Endothelial cell of umbilical vein (primary cell): ENCODE measurements at regions not wholly inside any gene's neighbourhood (a gene's known extent, or its start where the extent isn't known, plus 50 kb on each side); places are given as distances from the start of the nearest gene placed in this dataset.

Experiments
- CTCF ChIP-seq, 2 donors: IDR thresholded peaks; 1 replicate in 1 of 2; 2 replicates in 1 of 2; pipeline ENCODE4 v1.5.1; 2011; ENCODE audit warnings: low read length in 2 of 2, mild to moderate bottlenecking in 2 of 2, moderate library complexity in 2 of 2, control low read depth in 1 of 2, inconsistent platforms in 1 of 2, low read depth in 1 of 2; ENCODE audit not compliant: insufficient read depth in 1 of 2; ENCODE audit errors: extremely low read depth in 1 of 2
- EZH2 ChIP-seq: IDR thresholded peaks from 2 replicates; pipeline ENCODE4 v1.6.1; 2012; ENCODE audit warnings: borderline replicate concordance, low read depth, mild to moderate bottlenecking, moderate library complexity, low read length, inconsistent platforms; ENCODE audit not compliant: severe bottlenecking

DNA sequence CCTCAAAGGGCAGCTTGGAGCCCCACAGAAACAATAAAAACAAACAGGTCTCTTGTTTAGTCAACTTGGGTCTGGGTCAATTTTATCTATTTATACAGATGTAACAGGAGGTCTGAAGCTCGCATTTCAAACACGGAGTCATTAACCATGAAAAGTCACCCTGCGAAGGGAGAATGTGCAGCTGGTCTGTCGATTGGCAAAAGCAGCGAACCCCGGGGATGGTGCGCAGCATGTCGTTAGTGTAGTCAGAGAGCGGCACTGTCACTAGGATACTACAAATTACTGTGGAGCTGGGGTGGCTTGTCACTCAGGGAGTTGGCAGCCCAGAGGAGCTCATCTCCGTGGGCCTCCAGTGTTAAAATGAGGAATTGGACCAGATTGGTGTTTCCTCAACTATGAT is 190.4 kb upstream of the ARG1 start:
- TF ChIP-seq CTCF (IDR thresholded peaks at IDR 0.05; ENCODE audit: extremely low read depth in 1 of 2, insufficient read depth in 1 of 2, low read depth in 1 of 2, low read length in 2 of 2): no peak
- TF ChIP-seq EZH2: no peak
